Endothelial cell of umbilical vein (primary cell): ENCODE measurements at regions not wholly inside any gene's neighbourhood (a gene's known extent, or its start where the extent isn't known, plus 50 kb on each side); places are given as distances from the start of the nearest gene placed in this dataset.

ENCODE experiments used
- CTCF ChIP-seq, 2 donors: IDR thresholded peaks; 1 replicate in 1 of 2; 2 replicates in 1 of 2; pipeline ENCODE4 v1.5.1; 2011; ENCODE audit warnings: low read length in 2 of 2, mild to moderate bottlenecking in 2 of 2, moderate library complexity in 2 of 2, control low read depth in 1 of 2, inconsistent platforms in 1 of 2, low read depth in 1 of 2; ENCODE audit not compliant: insufficient read depth in 1 of 2; ENCODE audit errors: extremely low read depth in 1 of 2
- POLR2AphosphoS5 ChIP-seq: IDR thresholded peaks from 2 replicates; pipeline ENCODE4 v1.6.1; 2012; ENCODE audit warnings: low read depth, mild to moderate bottlenecking, control low read depth, low read length, moderate library complexity; ENCODE audit not compliant: insufficient read depth

- TF ChIP-seq CTCF (IDR thresholded peaks at IDR 0.05; ENCODE audit: extremely low read depth in 1 of 2, insufficient read depth in 1 of 2, low read depth in 1 of 2, low read length in 2 of 2) (no peak), POLR2AphosphoS5 (no peak)
Measured at GRCh38 chr2:173812321-173812720, 152.9 kb downstream of the SP3 start.
